H1 (cell line): ENCODE measurements at regions not wholly inside any gene's neighbourhood (a gene's known extent, or its start where the extent isn't known, plus 50 kb on each side); places are given as distances from the start of the nearest gene placed in this dataset.

ENCODE experiments used
- CTCF ChIA-PET: fragments of 300-600 bp; sonication (Branson Sonifier 250); formaldehyde crosslinking; loops from one replicate; lab custom pipeline; 2021; ENCODE audit not compliant: partially characterized antibody; lab: Charles Lee
- POLR2A ChIA-PET: fragments of 300-600 bp; sonication (Branson Sonifier 250); formaldehyde crosslinking; loops from one replicate; lab custom pipeline; 2021; ENCODE audit warnings: inconsistent platforms; ENCODE audit not compliant: partially characterized antibody; lab: Charles Lee
- DNase-seq, 2 experiments: peaks; one replicate each; pipeline versions ENCODE4 v3.0.0 to v3.0.0-alpha.2; 2010 to 2022; ENCODE audit warnings: low spot score in 2 of 2, low read depth in 1 of 2, mixed read lengths in 1 of 2
- FAIRE-seq: peaks from 2 replicates; lab custom pipeline; 2011; peaks lifted over from hg19 to GRCh38; lab: Jason Lieb, UNC
- H2AFZ ChIP-seq: 2 replicates; pipeline ENCODE4 v1.8.1; 2012; ENCODE audit warnings: low read length, inconsistent platforms
- H2AK5ac ChIP-seq: 2 replicates; pipeline ENCODE4 v1.6.1; 2013; ENCODE audit warnings: low read depth, low read length
- H2BK120ac ChIP-seq: replicated peaks from 2 replicates; pipeline ENCODE3; 2013; ENCODE audit warnings: low read depth, low read length, inconsistent platforms
- H2BK12ac ChIP-seq: 2 replicates; pipeline ENCODE4 v1.6.1; 2013; ENCODE audit warnings: low read depth, low read length
- H2BK15ac ChIP-seq: 2 replicates; pipeline ENCODE4 v1.6.1; 2013; ENCODE audit warnings: low read length
- H2BK20ac ChIP-seq: 2 replicates; pipeline ENCODE4 v1.6.1; 2013; ENCODE audit warnings: low read length
- H2BK5ac ChIP-seq: 2 replicates; pipeline ENCODE4 v1.6.1; 2013; ENCODE audit warnings: low read depth, low read length
- H3K14ac ChIP-seq: 2 replicates; pipeline ENCODE4 v1.6.1; 2013; ENCODE audit warnings: inconsistent platforms; ENCODE audit not compliant: insufficient read length
- H3K18ac ChIP-seq: 2 replicates; pipeline ENCODE4 v1.6.1; 2013; ENCODE audit warnings: low read length; ENCODE audit errors: extremely low read depth
- H3K23ac ChIP-seq: 2 replicates; pipeline ENCODE4 v1.6.1; 2013; ENCODE audit warnings: inconsistent platforms; ENCODE audit not compliant: insufficient read length
- H3K23me2 ChIP-seq: 2 replicates; pipeline ENCODE4 v1.6.1; 2013; ENCODE audit warnings: low read depth, low read length
- H3K27ac ChIP-seq: 2 replicates; pipeline ENCODE4 v1.6.1; 2011; ENCODE audit warnings: low read depth, low read length, inconsistent platforms
- H3K27me3 ChIP-seq, 4 experiments: replicated peaks in 1 of 4; 1 replicate in 1 of 4; 2 replicates in 3 of 4; pipeline versions ENCODE4 v1.6.1 to v1.8.1; 2011 to 2013; ENCODE audit warnings: low read length in 3 of 4, mild to moderate bottlenecking in 3 of 4, inconsistent platforms in 2 of 4, mixed read lengths in 2 of 4, moderate library complexity in 1 of 4; ENCODE audit not compliant: control insufficient read depth in 3 of 4, insufficient read depth in 3 of 4; ENCODE audit errors: extremely low read depth in 1 of 4
- H3K36me3 ChIP-seq, 4 experiments: 2 replicates each; pipeline versions ENCODE4 v1.6.1 to v1.8.1; 2011 to 2013; ENCODE audit warnings: mild to moderate bottlenecking in 4 of 4, low read length in 3 of 4, moderate library complexity in 2 of 4, control low read depth in 1 of 4, inconsistent platforms in 1 of 4; ENCODE audit not compliant: insufficient read depth in 4 of 4, control insufficient read depth in 2 of 4
- H3K4ac ChIP-seq: replicated peaks from 2 replicates; pipeline ENCODE3; 2013; ENCODE audit warnings: low read length, low read depth, mixed read lengths, inconsistent platforms; ENCODE audit not compliant: insufficient read length
- H3K4me1 ChIP-seq, 4 experiments: replicated peaks in 1 of 4; 1 replicate in 1 of 4; 2 replicates in 3 of 4; pipeline versions ENCODE4 v1.6.1 to v1.8.1; 2011 to 2013; ENCODE audit warnings: low read length in 3 of 4, inconsistent platforms in 2 of 4, mixed read lengths in 1 of 4; ENCODE audit not compliant: insufficient read depth in 4 of 4, control insufficient read depth in 3 of 4
- H3K4me2 ChIP-seq, 2 experiments: 2 replicates each; pipeline versions ENCODE4 v1.6.1 to v1.8.1; 2011 to 2013; ENCODE audit warnings: low read depth in 2 of 2, low read length in 2 of 2, control low read depth in 1 of 2, inconsistent platforms in 1 of 2, mild to moderate bottlenecking in 1 of 2; ENCODE audit not compliant: insufficient read depth in 1 of 2
- H3K4me3 ChIP-seq, 4 experiments: fragments of 200-600, 300-600 bp in 1 of 4; sonication (generic), shearing (Covaris generic), sonication (Bioruptor Twin) in 1 of 4; 2 replicates each; pipeline versions ENCODE4 v1.5.1 to v1.8.1; 2011 to 2016; ENCODE audit warnings: low read length in 4 of 4, low read depth in 3 of 4, control low read depth in 2 of 4, inconsistent platforms in 2 of 4, mild to moderate bottlenecking in 2 of 4, mixed read lengths in 1 of 4, moderate library complexity in 1 of 4; ENCODE audit not compliant: insufficient read depth in 2 of 4; ENCODE audit errors: extremely low read depth in 1 of 4
- H3K56ac ChIP-seq: replicated peaks from 2 replicates; pipeline ENCODE3; 2013; ENCODE audit warnings: low read depth, mild to moderate bottlenecking, mixed read lengths, low read length, inconsistent platforms; ENCODE audit not compliant: insufficient read length
- H3K79me1 ChIP-seq: 2 replicates; pipeline ENCODE4 v1.6.1; 2013; ENCODE audit warnings: low read depth, low read length, control low read depth
- H3K79me2 ChIP-seq, 2 experiments: 2 replicates each; pipeline versions ENCODE4 v1.6.1 to v1.8.1; 2012 to 2013; ENCODE audit warnings: low read length in 2 of 2, mild to moderate bottlenecking in 2 of 2, inconsistent platforms in 1 of 2; ENCODE audit not compliant: insufficient read depth in 2 of 2, control insufficient read depth in 1 of 2
- H3K9ac ChIP-seq, 4 experiments: replicated peaks in 1 of 4; 1 replicate in 1 of 4; 2 replicates in 3 of 4; pipeline versions ENCODE4 v1.6.1 to v1.8.1; 2011 to 2013; ENCODE audit warnings: low read depth in 3 of 4, low read length in 3 of 4, control low read depth in 2 of 4, mild to moderate bottlenecking in 2 of 4, moderate library complexity in 2 of 4, inconsistent platforms in 1 of 4; ENCODE audit errors: extremely low read depth in 1 of 4
- H3K9me3 ChIP-seq, 2 experiments: 2 replicates each; pipeline versions ENCODE4 v1.6.1 to v1.8.1; 2012 to 2013; ENCODE audit warnings: mild to moderate bottlenecking in 2 of 2, moderate library complexity in 2 of 2, control low read depth in 1 of 2, inconsistent platforms in 1 of 2, low read depth in 1 of 2, low read length in 1 of 2, mixed read lengths in 1 of 2; ENCODE audit not compliant: insufficient read depth in 2 of 2
- H4K20me1 ChIP-seq, 2 experiments: replicated peaks in 1 of 2; 2 replicates each; pipeline versions ENCODE3 to v1.8.1; 2011 to 2013; ENCODE audit warnings: inconsistent platforms in 2 of 2, low read length in 2 of 2, mild to moderate bottlenecking in 1 of 2; ENCODE audit not compliant: insufficient read depth in 2 of 2, control insufficient read depth in 1 of 2
- H4K5ac ChIP-seq: 2 replicates; pipeline ENCODE4 v1.6.1; 2013; ENCODE audit warnings: low read length, low read depth, mixed read lengths, inconsistent platforms; ENCODE audit not compliant: insufficient read length
- H4K8ac ChIP-seq: 2 replicates; pipeline ENCODE4 v1.8.0; 2013; ENCODE audit warnings: mild to moderate bottlenecking, moderate library complexity, low read length, inconsistent platforms; ENCODE audit not compliant: insufficient read depth; ENCODE audit errors: extremely low read depth
- H4K91ac ChIP-seq: replicated peaks from 2 replicates; pipeline ENCODE3; 2013; ENCODE audit warnings: low read length, mixed read lengths, inconsistent platforms; ENCODE audit not compliant: insufficient read length
- CTBP2 ChIP-seq: IDR thresholded peaks from 2 replicates; pipeline ENCODE4 v1.7.0; 2011; ENCODE audit warnings: borderline replicate concordance, mild to moderate bottlenecking, moderate library complexity, mixed read lengths, low read length; ENCODE audit not compliant: insufficient read depth, insufficient read length
- SAP30 ChIP-seq: fragments of 300-600 bp; sonication (generic); IDR thresholded peaks from 2 replicates; pipeline ENCODE4 v1.7.1; 2012; ENCODE audit warnings: low read length, moderate library complexity, mild to moderate bottlenecking, inconsistent platforms; ENCODE audit not compliant: insufficient read depth, insufficient replicate concordance
- WGBS, 2 experiments: shearing (Covaris generic) in 1 of 2; methylation state at CpG; one replicate each; pipeline versions ENCODE4 v1.1.6 to v1.1.7; 2013 to 2015; ENCODE audit warnings: low lambda C conversion rate in 2 of 2, mixed read lengths in 2 of 2, inconsistent platforms in 1 of 2, low coverage in 1 of 2, missing lambda C conversion rate in 1 of 2; ENCODE audit not compliant: insufficient replicate concordance in 2 of 2, insufficient coverage in 1 of 2, insufficient read length in 1 of 2; ENCODE audit errors: extremely low coverage in 1 of 2, missing lambda C conversion rate in 1 of 2; 5-methylcytosine and 5-hydroxymethylcytosine counted together

GRCh38 chr4:77510367-77510766 lies 95.3 kb upstream of the CXCL13 start:
- TF ChIP-seq SAP30 (no peak), CTBP2 (no peak)
- Histone ChIP-seq H3K4me2 (no peak overlapping the region), H3K36me3 (no peaks in the 10 kb centered on the region), H3K14ac (no peak overlapping the region), H2BK20ac (no peak overlapping the region), H3K9ac (no peak overlapping the region), H2AFZ (no peak overlapping the region), H3K27ac (no peak overlapping the region), H3K56ac (no peak overlapping the region), H3K4me1 (no peaks in the 10 kb centered on the region), H2AK5ac (no peak overlapping the region), H2BK5ac (no peak overlapping the region), H3K27me3 (no peaks in the 10 kb centered on the region), H3K79me1 (no peaks in the 10 kb centered on the region), H3K23me2 (no peaks in the 10 kb centered on the region), H3K9me3 (no peaks in the 10 kb centered on the region), H4K91ac (no peak overlapping the region), H2BK12ac (no peak overlapping the region), H3K23ac (no peak overlapping the region), H3K4ac (no peak overlapping the region), H4K5ac (no peak overlapping the region), H2BK15ac (no peak overlapping the region), H3K4me3 (no peak overlapping the region), H3K79me2 (no peaks in the 10 kb centered on the region), H4K20me1 (no peaks in the 10 kb centered on the region), H4K8ac (no peak overlapping the region), H3K18ac (no peak overlapping the region), H2BK120ac (no peak overlapping the region)
- POLR2A ChIA-PET, result interaction anchor here (0.7 kb wide), 1 partner anchor 60 kb away, joined by 3 read pairs; no protein-coding TSS in a partner anchor
- no peak for DNase-seq
- WGBS, 2 experiments, result 79% methylated on average over 6 of the region's 6 CpGs; no CpG with 5 or more reads in 1 of the 2 experiments
- CTCF ChIA-PET, result interaction anchor here (0.9 to 1.3 kb wide), 9 partner anchors 36 to 270 kb away, joined by 3 to 6 read pairs (median 3); no protein-coding TSS in a partner anchor
- no peak for FAIRE-seq
